ENCODE measurements at regions not wholly inside any gene's neighbourhood (a gene's known extent, or its start where the extent isn't known, plus 50 kb on each side); places are given as distances from the start of the nearest gene placed in this dataset.

GRCh38 chr14:85439696-85440328, 90.1 kb upstream of the FLRT2 start:
- TF ChIP-seq RAD21 (conservative IDR thresholded peaks at IDR 0.05): no peak
- no peak for TF ChIP-seq CTCF (IDR thresholded peaks at IDR 0.05; ENCODE audit: poor library complexity, severe bottlenecking)
- no peak for TF ChIP-seq MXI1 (conservative IDR thresholded peaks at IDR 0.05; ENCODE audit: poor library complexity, severe bottlenecking)
- TF ChIP-seq POLR2AphosphoS5 (IDR thresholded peaks at IDR 0.05): no peak
- TF ChIP-seq REST (IDR thresholded peaks at IDR 0.05; ENCODE audit: borderline replicate concordance): no peak
- no peak for TF ChIP-seq EZH2 (IDR thresholded peaks at IDR 0.05; ENCODE audit: borderline replicate concordance, insufficient read depth, low read length, poor library complexity, severe bottlenecking)
- TF ChIP-seq EP300 (conservative IDR thresholded peaks at IDR 0.05; ENCODE audit: poor library complexity, severe bottlenecking): no peak
- TF ChIP-seq SMC3 (conservative IDR thresholded peaks at IDR 0.05; ENCODE audit: poor library complexity): no peak
